Lower leg skin (tissue), 3 donors: ENCODE measurements at regions not wholly inside any gene's neighbourhood (a gene's known extent, or its start where the extent isn't known, plus 50 kb on each side); places are given as distances from the start of the nearest gene placed in this dataset.

Experiments
- POLR2A ChIP-seq, 2 donors: fragments of 450-650 bp; IDR thresholded peaks; one replicate each; pipeline ENCODE4 v1.6.1; 2016 to 2017; ENCODE audit warnings: antibody characterized with exemption in 2 of 2, mild to moderate bottlenecking in 1 of 2, moderate library complexity in 1 of 2
- TF ChIP-seq, protein P1 (sequence below), 3 donors: fragments of 450-650 bp; IDR thresholded peaks; one replicate each; pipeline ENCODE4 v1.5.1; 2016; ENCODE audit warnings: antibody characterized with exemption in 3 of 3, mild to moderate bottlenecking in 3 of 3, moderate library complexity in 2 of 3

- TF ChIP-seq, protein P1, sequence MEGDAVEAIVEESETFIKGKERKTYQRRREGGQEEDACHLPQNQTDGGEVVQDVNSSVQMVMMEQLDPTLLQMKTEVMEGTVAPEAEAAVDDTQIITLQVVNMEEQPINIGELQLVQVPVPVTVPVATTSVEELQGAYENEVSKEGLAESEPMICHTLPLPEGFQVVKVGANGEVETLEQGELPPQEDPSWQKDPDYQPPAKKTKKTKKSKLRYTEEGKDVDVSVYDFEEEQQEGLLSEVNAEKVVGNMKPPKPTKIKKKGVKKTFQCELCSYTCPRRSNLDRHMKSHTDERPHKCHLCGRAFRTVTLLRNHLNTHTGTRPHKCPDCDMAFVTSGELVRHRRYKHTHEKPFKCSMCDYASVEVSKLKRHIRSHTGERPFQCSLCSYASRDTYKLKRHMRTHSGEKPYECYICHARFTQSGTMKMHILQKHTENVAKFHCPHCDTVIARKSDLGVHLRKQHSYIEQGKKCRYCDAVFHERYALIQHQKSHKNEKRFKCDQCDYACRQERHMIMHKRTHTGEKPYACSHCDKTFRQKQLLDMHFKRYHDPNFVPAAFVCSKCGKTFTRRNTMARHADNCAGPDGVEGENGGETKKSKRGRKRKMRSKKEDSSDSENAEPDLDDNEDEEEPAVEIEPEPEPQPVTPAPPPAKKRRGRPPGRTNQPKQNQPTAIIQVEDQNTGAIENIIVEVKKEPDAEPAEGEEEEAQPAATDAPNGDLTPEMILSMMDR (IDR thresholded peaks at IDR 0.05), result no peak
- no peak for TF ChIP-seq POLR2A (IDR thresholded peaks at IDR 0.05)
Observed at GRCh38 chr5:104372796-104373195, 810.2 kb upstream of the NUDT12 start.
